Forelimb muscle (tissue), 1 donor: ENCODE measurements at regions not wholly inside any gene's neighbourhood (a gene's known extent, or its start where the extent isn't known, plus 50 kb on each side); places are given as distances from the start of the nearest gene placed in this dataset.
A peak's percentile ranks its signal among the peaks of the same experiment; 100 is the strongest.

Source experiments
- DNase-seq: peaks from one replicate; pipeline ENCODE4 v3.0.0-alpha.2; 2013; ENCODE audit warnings: low read depth

- no peak for DNase-seq
Measured at GRCh38 chr13:111893607-111894443, 173.1 kb upstream of the SOX1 start.

DNA sequence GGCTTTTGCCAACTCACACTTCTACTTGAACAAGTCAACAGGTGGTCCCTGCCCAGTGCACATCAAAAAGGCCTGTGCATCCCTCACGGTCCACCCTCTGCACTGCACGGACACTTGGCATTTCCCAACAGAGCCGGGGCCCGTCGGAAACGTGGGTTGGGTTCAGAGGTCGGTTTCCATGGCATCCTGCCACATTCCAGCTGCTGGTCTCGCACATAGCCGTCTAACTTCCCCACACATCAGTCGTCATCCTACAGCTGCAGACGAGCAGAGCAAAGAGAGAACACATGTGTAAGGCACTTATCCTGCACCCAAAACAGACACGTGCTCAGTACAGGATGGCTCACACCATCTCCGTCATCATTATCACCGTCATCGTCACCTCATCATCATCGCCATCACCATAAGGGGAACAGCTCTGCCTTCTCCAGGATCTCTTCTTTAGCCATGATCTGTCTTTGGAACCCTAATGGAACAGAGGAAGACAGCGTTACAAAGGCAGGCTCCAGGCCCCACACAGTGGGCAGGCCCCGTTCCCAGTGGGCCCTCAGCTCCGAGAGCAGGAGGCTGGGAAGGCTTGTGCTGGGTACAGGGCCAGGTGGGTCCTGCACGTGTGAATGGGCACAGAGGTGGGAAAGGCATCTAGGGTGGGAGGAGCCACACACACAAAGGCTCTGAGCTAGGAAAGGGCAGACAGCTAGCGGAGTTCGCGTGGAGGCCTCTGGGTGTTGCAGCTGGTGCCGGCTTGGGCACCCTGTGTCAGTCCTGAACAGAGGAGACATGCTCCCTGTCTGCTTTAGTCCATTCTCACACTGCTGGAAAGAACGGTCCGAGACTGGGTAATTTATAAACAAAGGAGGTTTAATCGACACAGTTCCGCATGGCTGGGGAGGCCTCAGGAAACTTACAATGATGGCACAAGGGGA, 170.8 kb upstream of the SOX1 start:
- no peak for DNase-seq

DNA sequence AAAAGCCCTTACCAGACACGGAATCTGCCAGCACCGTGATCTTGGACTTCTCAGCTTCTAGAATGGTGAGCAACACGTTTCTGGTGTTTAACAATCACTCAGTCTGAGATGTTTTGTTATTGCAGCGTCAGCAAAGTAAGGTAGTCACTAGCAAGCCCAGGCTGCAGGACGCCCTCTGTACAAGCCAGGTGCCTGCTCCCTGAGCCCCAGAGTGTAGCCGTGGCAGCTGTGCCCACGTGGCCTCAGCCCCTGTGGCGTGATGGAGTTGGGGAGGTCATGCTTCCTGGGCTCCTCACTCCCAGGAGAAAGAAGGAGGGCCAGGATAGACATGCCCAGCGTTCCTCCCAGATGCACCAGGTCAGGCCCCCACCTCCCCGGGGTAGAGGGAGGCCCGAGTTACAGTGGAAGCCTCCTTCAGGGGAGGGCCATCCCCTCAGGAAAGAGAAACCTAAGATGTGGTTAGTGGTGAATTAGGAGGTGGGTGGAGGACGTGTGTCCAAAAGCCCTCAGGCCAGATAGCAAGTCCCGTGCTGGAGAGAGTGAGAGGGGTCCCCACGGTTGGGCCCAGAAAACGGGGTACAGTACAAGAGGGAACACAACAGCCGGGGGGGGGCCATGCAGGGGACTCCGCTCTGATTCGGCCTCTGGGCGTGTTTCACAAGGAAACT, 169.6 kb upstream of the SOX1 start:
- DNase-seq = no peak

- DNase-seq = no peak
Measured at GRCh38 chr13:111897846-111898215, 169.1 kb upstream of the SOX1 start.

- no peak for DNase-seq
Measured at GRCh38 chr13:111898956-111899713, 167.8 kb upstream of the SOX1 start.

- no peak for DNase-seq
Measured at GRCh38 chr13:111899714-111900389, 167.1 kb upstream of the SOX1 start.

DNA sequence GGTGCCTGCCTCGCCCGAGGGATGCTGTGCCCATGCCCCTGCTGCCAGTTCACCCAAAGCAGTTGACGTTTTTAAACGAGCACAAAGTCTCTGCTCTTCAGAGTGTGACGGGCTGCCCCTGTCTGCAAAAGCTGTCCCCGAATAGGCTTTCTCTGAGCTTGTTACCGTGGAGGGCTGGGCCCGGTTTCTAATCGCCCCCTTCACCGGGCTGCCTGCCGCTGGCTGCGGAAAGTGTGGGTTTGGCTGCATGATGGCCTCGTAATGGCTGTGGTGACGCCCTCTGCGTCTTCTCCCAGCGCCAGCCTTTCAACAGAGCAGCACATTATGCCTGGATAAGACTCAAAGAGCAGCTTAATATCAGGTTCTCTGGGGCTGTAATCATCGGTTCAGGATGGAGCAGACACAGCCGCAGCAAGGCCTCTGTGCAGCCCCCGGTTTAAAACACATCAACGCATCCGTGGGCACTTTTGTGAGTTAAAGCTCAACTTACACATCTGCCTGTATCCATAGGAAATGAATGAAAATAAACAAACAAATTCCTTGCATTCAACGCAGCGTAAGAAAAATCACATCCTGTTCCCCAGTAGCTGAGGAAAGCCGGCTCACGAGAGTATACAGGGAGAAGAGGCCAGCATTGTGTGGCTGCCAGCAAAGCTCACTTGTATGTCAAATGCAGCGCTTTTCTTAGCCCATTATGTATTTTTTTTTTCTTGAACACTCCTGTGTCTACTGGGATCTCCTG, 166.4 kb upstream of the SOX1 start:
- peak; percentile 77 for DNase-seq

- DNase-seq = no peak
Measured at GRCh38 chr13:111901267-111901915, 165.6 kb upstream of the SOX1 start.

DNA sequence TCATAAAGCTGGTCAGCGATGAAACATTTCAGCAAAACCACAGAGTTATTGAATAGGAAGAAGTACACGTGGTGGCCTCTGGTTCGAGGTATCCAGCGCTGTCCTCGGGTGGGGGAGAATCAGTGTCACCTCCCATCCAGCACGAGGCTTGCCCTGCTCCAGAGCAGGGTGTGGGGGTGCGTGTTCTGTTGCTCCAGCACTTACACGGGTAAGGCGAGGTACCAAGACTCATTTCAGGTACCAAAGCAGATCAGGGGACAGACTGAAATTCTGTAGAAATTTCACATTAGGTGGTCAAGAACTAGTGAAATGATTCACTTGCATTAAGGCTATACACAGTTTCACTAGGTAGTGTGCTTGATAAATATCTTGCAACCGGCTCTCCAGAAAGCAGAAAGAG, 164.2 kb upstream of the SOX1 start:
- no peak for DNase-seq

- DNase-seq = no peak
Measured at GRCh38 chr13:111903143-111903542, 163.8 kb upstream of the SOX1 start.

DNA sequence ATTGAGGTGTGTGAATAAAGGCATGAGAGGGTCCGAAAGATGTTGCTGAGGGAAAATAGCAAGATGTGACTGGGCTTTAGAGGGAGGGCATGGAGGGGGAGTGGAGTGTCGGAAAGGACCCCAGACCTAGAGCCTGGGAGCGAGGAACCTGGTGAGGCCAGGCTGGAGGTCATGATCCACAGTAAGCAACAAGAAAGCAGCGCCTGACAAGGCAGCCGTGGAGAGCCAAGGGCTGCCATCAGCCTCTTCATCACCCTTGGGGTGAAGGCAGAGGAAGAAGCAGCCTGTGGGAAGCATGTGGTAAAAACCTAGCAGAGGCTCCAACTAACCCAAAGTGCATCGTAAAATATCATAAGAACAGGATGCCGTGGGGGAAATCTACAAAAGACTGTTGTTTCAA, 162.8 kb upstream of the SOX1 start:
- DNase-seq = no peak

- DNase-seq = no peak
Measured at GRCh38 chr13:111904701-111905608, 162.0 kb upstream of the SOX1 start.

DNA sequence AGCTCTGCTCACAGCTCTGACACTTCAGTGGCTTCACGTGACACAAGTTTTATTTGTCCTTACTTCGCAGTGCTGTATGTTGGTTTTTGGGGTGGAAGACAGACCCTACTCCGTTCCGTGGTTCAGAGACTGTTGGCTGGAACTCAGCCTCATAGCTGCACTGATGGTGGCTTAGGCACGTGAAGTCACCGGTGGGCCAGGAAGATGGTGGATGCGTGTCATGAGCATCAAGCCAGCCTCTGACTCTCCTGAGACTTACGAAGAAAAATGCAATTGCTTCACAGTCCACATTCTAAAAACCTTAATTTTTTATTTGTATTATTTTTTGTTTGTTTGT, 161.4 kb upstream of the SOX1 start:
- no peak for DNase-seq

GRCh38 chr13:111906306-111906705, 160.6 kb upstream of the SOX1 start:
- no peak for DNase-seq

GRCh38 chr13:111906816-111907215, 160.1 kb upstream of the SOX1 start:
- DNase-seq = no peak

- DNase-seq = no peak
Measured at GRCh38 chr13:111907341-111907880, 159.5 kb upstream of the SOX1 start.

- DNase-seq = no peak
Measured at GRCh38 chr13:111908361-111908760, 158.6 kb upstream of the SOX1 start.

DNA sequence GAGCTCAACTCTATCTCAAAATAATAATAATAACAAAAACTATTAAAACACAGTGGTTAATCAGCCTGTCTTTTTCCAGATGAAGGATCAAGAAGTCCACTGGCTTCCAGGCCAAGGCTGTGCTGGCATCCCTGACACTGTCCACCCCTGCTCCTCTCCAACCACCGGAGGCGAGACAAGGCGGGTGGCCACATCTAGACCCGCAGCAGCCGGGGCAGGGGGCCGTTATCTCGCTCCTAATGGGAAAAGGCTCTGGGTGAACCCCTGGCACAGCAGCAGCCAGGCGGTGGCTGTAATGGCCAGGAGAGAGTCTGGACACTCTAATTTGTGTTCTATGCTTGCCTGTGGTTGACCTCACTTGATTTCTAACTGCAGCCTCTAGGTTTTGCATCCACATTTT, 158.0 kb upstream of the SOX1 start:
- DNase-seq = no peak

GRCh38 chr13:111909501-111909900, 157.4 kb upstream of the SOX1 start:
- DNase-seq = no peak
